Stomach (tissue), 4 donors: ENCODE measurements at regions not wholly inside any gene's neighbourhood (a gene's known extent, or its start where the extent isn't known, plus 50 kb on each side); places are given as distances from the start of the nearest gene placed in this dataset.

Experiments used
- EP300 ChIP-seq: sonication (generic); formaldehyde crosslinking; IDR thresholded peaks from one replicate; pipeline ENCODE4 v1.6.1; 2017; ENCODE audit warnings: antibody characterized with exemption
- POLR2A ChIP-seq, 4 donors: fragments of 450-650 bp; IDR thresholded peaks; one replicate each; pipeline ENCODE4 v1.6.1; 2016; ENCODE audit warnings: antibody characterized with exemption in 4 of 4, control low read depth in 2 of 4, mild to moderate bottlenecking in 1 of 4, moderate library complexity in 1 of 4
- POLR2AphosphoS5 ChIP-seq, 3 donors: sonication (generic); formaldehyde crosslinking; IDR thresholded peaks; one replicate each; pipeline ENCODE4 v1.6.1; 2016; ENCODE audit warnings: antibody characterized with exemption in 3 of 3
- TF ChIP-seq, protein P1 (sequence below), 7 experiments: fragments of 450-650 bp in 4 of 7; fragments of 200-600 bp in 3 of 7; sonication (generic) in 3 of 7; IDR thresholded peaks; one replicate each; pipeline ENCODE4 v1.5.1; 2016 to 2019; ENCODE audit warnings: antibody characterized with exemption in 7 of 7, control low read depth in 2 of 7, mild to moderate bottlenecking in 1 of 7

DNA sequence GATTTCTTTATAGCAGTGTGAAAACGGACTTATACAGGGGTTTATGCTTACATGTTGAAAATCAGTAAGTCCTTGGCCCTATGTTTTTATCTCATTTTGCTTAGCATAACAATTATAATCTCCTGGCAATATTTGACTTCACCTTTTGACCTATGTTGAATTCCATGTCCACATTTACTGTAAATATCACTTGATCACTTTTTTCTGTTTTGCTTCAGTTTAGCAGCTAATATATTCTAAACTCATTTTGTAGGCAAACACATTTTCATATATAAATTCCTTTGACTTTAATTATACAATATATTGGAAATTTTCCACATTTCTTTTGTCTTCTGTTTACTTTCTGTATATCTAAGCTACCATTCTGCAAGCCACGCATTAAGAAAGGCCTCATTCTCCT is 674.0 kb downstream of the MAT2B start:
- TF ChIP-seq, protein P1, sequence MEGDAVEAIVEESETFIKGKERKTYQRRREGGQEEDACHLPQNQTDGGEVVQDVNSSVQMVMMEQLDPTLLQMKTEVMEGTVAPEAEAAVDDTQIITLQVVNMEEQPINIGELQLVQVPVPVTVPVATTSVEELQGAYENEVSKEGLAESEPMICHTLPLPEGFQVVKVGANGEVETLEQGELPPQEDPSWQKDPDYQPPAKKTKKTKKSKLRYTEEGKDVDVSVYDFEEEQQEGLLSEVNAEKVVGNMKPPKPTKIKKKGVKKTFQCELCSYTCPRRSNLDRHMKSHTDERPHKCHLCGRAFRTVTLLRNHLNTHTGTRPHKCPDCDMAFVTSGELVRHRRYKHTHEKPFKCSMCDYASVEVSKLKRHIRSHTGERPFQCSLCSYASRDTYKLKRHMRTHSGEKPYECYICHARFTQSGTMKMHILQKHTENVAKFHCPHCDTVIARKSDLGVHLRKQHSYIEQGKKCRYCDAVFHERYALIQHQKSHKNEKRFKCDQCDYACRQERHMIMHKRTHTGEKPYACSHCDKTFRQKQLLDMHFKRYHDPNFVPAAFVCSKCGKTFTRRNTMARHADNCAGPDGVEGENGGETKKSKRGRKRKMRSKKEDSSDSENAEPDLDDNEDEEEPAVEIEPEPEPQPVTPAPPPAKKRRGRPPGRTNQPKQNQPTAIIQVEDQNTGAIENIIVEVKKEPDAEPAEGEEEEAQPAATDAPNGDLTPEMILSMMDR (IDR thresholded peaks at IDR 0.05): no peak
- no peak for TF ChIP-seq EP300
- no peak for TF ChIP-seq POLR2A (IDR thresholded peaks at IDR 0.05)
- no peak for TF ChIP-seq POLR2AphosphoS5 (IDR thresholded peaks at IDR 0.05)
